GM23338 (cell line): ENCODE measurements at regions not wholly inside any gene's neighbourhood (a gene's known extent, or its start where the extent isn't known, plus 50 kb on each side); places are given as distances from the start of the nearest gene placed in this dataset.

Experiments
- ATAC-seq: fragments of 200-7000 bp; cut with Tn5 transposase; 3 replicates; pipeline ENCODE4 v1.9.1; 2020
- DNase-seq: peaks from one replicate; pipeline ENCODE4 v3.0.0-alpha.2; 2015; ENCODE audit warnings: low spot score
- H2AFZ ChIP-seq: fragments of 200-600 bp; sonication (generic); 2 replicates; pipeline ENCODE4 v1.8.0; 2016; ENCODE audit warnings: antibody characterized with exemption, mild to moderate bottlenecking, moderate library complexity
- H3F3A ChIP-seq: fragments of 200-600 bp; sonication (generic); replicated peaks from 2 replicates; pipeline ENCODE4 v1.8.0; 2017; ENCODE audit warnings: antibody characterized with exemption, mixed run types, low read depth
- H3K27ac ChIP-seq: fragments of 200-600 bp; sonication (generic); 2 replicates; pipeline ENCODE4 v1.6.1; 2016; ENCODE audit warnings: low read depth
- H3K27me3 ChIP-seq: fragments of 200-600 bp; sonication (generic); 2 replicates; pipeline ENCODE4 v1.8.0; 2016; ENCODE audit warnings: mild to moderate bottlenecking, mixed run types, moderate library complexity; ENCODE audit not compliant: insufficient read depth
- H3K36me3 ChIP-seq: fragments of 200-600 bp; sonication (generic); 2 replicates; pipeline ENCODE4 v1.8.0; 2016; ENCODE audit warnings: mild to moderate bottlenecking; ENCODE audit not compliant: insufficient read depth
- H3K4me1 ChIP-seq: fragments of 200-600 bp; sonication (generic); 2 replicates; pipeline ENCODE4 v1.8.0; 2016; ENCODE audit warnings: mild to moderate bottlenecking, moderate library complexity; ENCODE audit not compliant: insufficient read depth
- H3K4me2 ChIP-seq: fragments of 200-600 bp; sonication (generic); 2 replicates; pipeline ENCODE4 v1.7.1; 2017; ENCODE audit warnings: mixed run types
- H3K4me3 ChIP-seq: fragments of 200-600 bp; sonication (generic); 2 replicates; pipeline ENCODE4 v1.6.1; 2016; ENCODE audit warnings: mixed run types
- H3K79me2 ChIP-seq: fragments of 200-600 bp; sonication (generic); replicated peaks from 2 replicates; pipeline ENCODE4 v1.8.0; 2017; ENCODE audit warnings: mild to moderate bottlenecking; ENCODE audit not compliant: insufficient read depth
- H3K9me2 ChIP-seq: fragments of 200-600 bp; sonication (generic); 2 replicates; pipeline ENCODE4 v1.8.0; 2017; ENCODE audit not compliant: insufficient read depth
- H4K20me1 ChIP-seq: fragments of 200-600 bp; sonication (generic); replicated peaks from 2 replicates; pipeline ENCODE4 v1.8.0; 2017; ENCODE audit warnings: mild to moderate bottlenecking; ENCODE audit not compliant: insufficient read depth
- H3K27ac Mint-ChIP-seq: 2 replicates; pipeline ENCODE4 v1.8.0; 2020; ENCODE audit warnings: inconsistent platforms, mild to moderate bottlenecking, moderate library complexity, mixed read lengths
- H3K27me3 Mint-ChIP-seq: 3 replicates; pipeline ENCODE4 v1.8.0; 2022; ENCODE audit warnings: low read depth, mild to moderate bottlenecking, moderate library complexity, mixed read lengths, inconsistent platforms; ENCODE audit not compliant: insufficient read depth, poor library complexity
- H3K36me3 Mint-ChIP-seq: 3 replicates; pipeline ENCODE4 v1.8.0; 2021; ENCODE audit warnings: low read depth, mild to moderate bottlenecking, inconsistent platforms, moderate library complexity, mixed read lengths
- H3K4me1 Mint-ChIP-seq: 3 replicates; pipeline ENCODE4 v1.8.0; 2020; ENCODE audit warnings: mild to moderate bottlenecking, inconsistent platforms, mixed read lengths
- H3K4me3 Mint-ChIP-seq: 3 replicates; pipeline ENCODE4 v1.8.0; 2021; ENCODE audit warnings: moderate library complexity, mild to moderate bottlenecking, inconsistent platforms, mixed read lengths
- H3K9me3 Mint-ChIP-seq: 3 replicates; pipeline ENCODE4 v1.8.0; 2020; ENCODE audit warnings: moderate library complexity, mild to moderate bottlenecking, inconsistent platforms, mixed read lengths
- CREB1 ChIP-seq: fragments of 250-450 bp; sonication (Bioruptor Pico); IDR thresholded peaks from 2 replicates; pipeline ENCODE4 v1.5.0; 2020; ENCODE audit warnings: low read depth, mild to moderate bottlenecking, moderate library complexity
- ETS1 ChIP-seq: IDR thresholded peaks from 2 replicates; pipeline ENCODE4 v1.6.1; 2016; ENCODE audit warnings: antibody characterized with exemption
- EZH2 ChIP-seq: fragments of 200-600 bp; sonication (generic); IDR thresholded peaks from one replicate; pipeline ENCODE4 v1.8.0; 2017; ENCODE audit warnings: antibody characterized with exemption, mild to moderate bottlenecking, low read depth; ENCODE audit not compliant: unreplicated experiment
- EZH2phosphoT487 ChIP-seq: fragments of 200-600 bp; sonication (generic); IDR thresholded peaks from one replicate; pipeline ENCODE4 v1.8.1; 2018; ENCODE audit warnings: antibody characterized with exemption; ENCODE audit not compliant: unreplicated experiment
- JUNB ChIP-seq: IDR thresholded peaks from one replicate; pipeline ENCODE4 v1.6.1; 2016; ENCODE audit warnings: antibody characterized with exemption; ENCODE audit not compliant: unreplicated experiment
- NANOG ChIP-seq: IDR thresholded peaks from 2 replicates; pipeline ENCODE4 v1.6.1; 2016; ENCODE audit warnings: antibody characterized with exemption, borderline replicate concordance
- REST ChIP-seq: IDR thresholded peaks from one replicate; pipeline ENCODE4 v1.6.1; 2018; ENCODE audit warnings: antibody characterized with exemption; ENCODE audit not compliant: unreplicated experiment
- STAT1 ChIP-seq: IDR thresholded peaks from one replicate; pipeline ENCODE4 v1.6.1; 2016; ENCODE audit warnings: antibody characterized with exemption; ENCODE audit not compliant: unreplicated experiment
- ZNF114 ChIP-seq: fragments of 250-450 bp; sonication (Bioruptor Pico); IDR thresholded peaks from 2 replicates; pipeline ENCODE4 v1.5.0; 2020; ENCODE audit warnings: mild to moderate bottlenecking, moderate library complexity
- ZNF331 ChIP-seq: fragments of 250-450 bp; sonication (Bioruptor Pico); IDR thresholded peaks from 2 replicates; pipeline ENCODE4 v1.5.0; 2020; ENCODE audit warnings: low read depth, mild to moderate bottlenecking, moderate library complexity
- ZNF462 ChIP-seq: fragments of 250-450 bp; sonication (Bioruptor Pico); IDR thresholded peaks from 2 replicates; pipeline ENCODE4 v1.5.0; 2020; ENCODE audit warnings: mild to moderate bottlenecking, moderate library complexity

GRCh38 chr2:194411221-194411620 lies 1245.8 kb upstream of the SLC39A10 start (continued):
- TF ChIP-seq ZNF331 (CRISPR knock-in tag) (no peak), ZNF114 (CRISPR knock-in tag) (no peak), NANOG (no peak), ETS1 (no peak), STAT1 (no peak)

- no peaks in the 10 kb centered on the region for H3K27me3 Mint-ChIP-seq
- H3K36me3 Mint-ChIP-seq = no peaks in the 10 kb centered on the region
- ATAC-seq = no peak
- no peak overlapping the region for H3K27ac Mint-ChIP-seq
- H4K20me1 ChIP-seq = no peaks in the 10 kb centered on the region
- no peak overlapping the region for H3K27ac ChIP-seq
- H3K36me3 ChIP-seq = no peaks in the 10 kb centered on the region
- no peak for TF ChIP-seq EZH2phosphoT487
- TF ChIP-seq JUNB = no peak
- no peak for TF ChIP-seq CREB1
- no peak for TF ChIP-seq ZNF462
- no peak for TF ChIP-seq EZH2
- no peak for TF ChIP-seq REST
- no peak for TF ChIP-seq ZNF331 (CRISPR knock-in tag)
- no peak for TF ChIP-seq ZNF114 (CRISPR knock-in tag)
- no peak for TF ChIP-seq STAT1
- no peak for TF ChIP-seq NANOG
- no peaks in the 10 kb centered on the region for H3K4me1 ChIP-seq
- no peaks in the 10 kb centered on the region for H3F3A ChIP-seq
- no peak overlapping the region for H2AFZ ChIP-seq
- H3K27me3 ChIP-seq = no peaks in the 10 kb centered on the region
- no peaks in the 10 kb centered on the region for H3K79me2 ChIP-seq
- H3K4me3 ChIP-seq = no peak overlapping the region
- DNase-seq = no peak
- H3K4me1 Mint-ChIP-seq = no peaks in the 10 kb centered on the region
- no peak overlapping the region for H3K4me2 ChIP-seq
- no peak overlapping the region for H3K4me3 Mint-ChIP-seq
- H3K9me2 ChIP-seq = no peaks in the 10 kb centered on the region
- peaks cover 3% of the 10 kb centered on the region; the same call in 2 of the 3 replicates for H3K9me3 Mint-ChIP-seq
Measured at GRCh38 chr2:194395818-194396217, 1261.2 kb upstream of the SLC39A10 start.
